ENCODE measurements at regions not wholly inside any gene's neighbourhood (a gene's known extent, or its start where the extent isn't known, plus 50 kb on each side); places are given as distances from the start of the nearest gene placed in this dataset.

- no peaks in the 10 kb centered on the region for H3K36me3 Mint-ChIP-seq (ENCODE audit: low read depth)
- peaks cover 4% of the 10 kb centered on the region for H3K27me3 Mint-ChIP-seq (ENCODE audit: insufficient read depth)
- no peak for DNase-seq (ENCODE audit: low spot score)
- no peak overlapping the region for H3K4me3 Mint-ChIP-seq
- no peaks in the 10 kb centered on the region for H3K4me1 Mint-ChIP-seq (ENCODE audit: low read depth)
- no peak overlapping the region for H3K27ac Mint-ChIP-seq
- intact Hi-C loops (cut with micrococcal nuclease) = no loop called here
- H3K9me3 Mint-ChIP-seq = no peaks in the 10 kb centered on the region
Measured at GRCh38 chr1:5455056-5455455, 537.2 kb downstream of the NPHP4 start.

GRCh38 chr1:5453347-5453746 is 538.9 kb downstream of the NPHP4 start:
- Mint-ChIP-seq H3K9me3 (no peaks in the 10 kb centered on the region), H3K4me3 (no peak overlapping the region), H3K27ac (no peak overlapping the region), H3K4me1 (ENCODE audit: low read depth) (no peaks in the 10 kb centered on the region), H3K27me3 (ENCODE audit: insufficient read depth) (peaks cover 4% of the 10 kb centered on the region), H3K36me3 (ENCODE audit: low read depth) (no peaks in the 10 kb centered on the region)
- DNase-seq (ENCODE audit: low spot score) = no peak
- intact Hi-C loops (cut with micrococcal nuclease) = no loop called here

GRCh38 chr1:5451671-5452070 is 540.6 kb downstream of the NPHP4 start:
- no peak for DNase-seq (ENCODE audit: low spot score)
- Mint-ChIP-seq H3K27ac (no peak overlapping the region), H3K9me3 (no peaks in the 10 kb centered on the region), H3K27me3 (ENCODE audit: insufficient read depth) (peaks cover 4% of the 10 kb centered on the region), H3K4me1 (ENCODE audit: low read depth) (no peaks in the 10 kb centered on the region), H3K4me3 (no peak overlapping the region), H3K36me3 (ENCODE audit: low read depth) (no peaks in the 10 kb centered on the region)
- intact Hi-C loops (cut with micrococcal nuclease) = no loop called here

GRCh38 chr1:5448486-5448885 is 543.7 kb downstream of the NPHP4 start:
- no peak overlapping the region for H3K27ac Mint-ChIP-seq
- no peak overlapping the region for H3K4me3 Mint-ChIP-seq
- peaks cover 5% of the 10 kb centered on the region for H3K27me3 Mint-ChIP-seq (ENCODE audit: insufficient read depth)
- H3K36me3 Mint-ChIP-seq (ENCODE audit: low read depth) = no peaks in the 10 kb centered on the region
- DNase-seq (ENCODE audit: low spot score) = peak; percentile 5
- no peaks in the 10 kb centered on the region for H3K4me1 Mint-ChIP-seq (ENCODE audit: low read depth)
- H3K9me3 Mint-ChIP-seq = no peaks in the 10 kb centered on the region
- intact Hi-C loops (cut with micrococcal nuclease) = no loop called here

- Mint-ChIP-seq H3K36me3 (ENCODE audit: low read depth) (no peaks in the 10 kb centered on the region), H3K9me3 (no peaks in the 10 kb centered on the region), H3K27ac (no peak overlapping the region), H3K4me3 (no peak overlapping the region), H3K4me1 (ENCODE audit: low read depth) (no peaks in the 10 kb centered on the region), H3K27me3 (ENCODE audit: insufficient read depth) (peaks cover 5% of the 10 kb centered on the region)
- no peak for DNase-seq (ENCODE audit: low spot score)
- intact Hi-C loops (cut with micrococcal nuclease) = no loop called here
Measured at GRCh38 chr1:5447503-5447960, 544.7 kb downstream of the NPHP4 start.

- Mint-ChIP-seq H3K4me3 (no peak overlapping the region), H3K27me3 (ENCODE audit: insufficient read depth) (peaks cover 7% of the 10 kb centered on the region), H3K27ac (no peak overlapping the region), H3K9me3 (no peaks in the 10 kb centered on the region), H3K4me1 (ENCODE audit: low read depth) (no peaks in the 10 kb centered on the region), H3K36me3 (ENCODE audit: low read depth) (no peaks in the 10 kb centered on the region)
- no peak for DNase-seq (ENCODE audit: low spot score)
- intact Hi-C loops (cut with micrococcal nuclease) = no loop called here
Measured at GRCh38 chr1:5444396-5444795, 547.8 kb downstream of the NPHP4 start.

- Mint-ChIP-seq H3K4me3 (no peak overlapping the region), H3K4me1 (ENCODE audit: low read depth) (no peaks in the 10 kb centered on the region), H3K27ac (no peak overlapping the region), H3K9me3 (peaks cover 11% of the 10 kb centered on the region), H3K36me3 (ENCODE audit: low read depth) (no peaks in the 10 kb centered on the region), H3K27me3 (ENCODE audit: insufficient read depth) (peaks cover 14% of the 10 kb centered on the region)
- DNase-seq (ENCODE audit: low spot score) = no peak
- intact Hi-C loops (cut with micrococcal nuclease) = no loop called here
Measured at GRCh38 chr1:5436808-5437207, 555.4 kb downstream of the NPHP4 start.

- Mint-ChIP-seq H3K27me3 (ENCODE audit: insufficient read depth) (peaks cover 14% of the 10 kb centered on the region), H3K4me1 (ENCODE audit: low read depth) (no peaks in the 10 kb centered on the region), H3K27ac (no peak overlapping the region), H3K36me3 (ENCODE audit: low read depth) (no peaks in the 10 kb centered on the region), H3K4me3 (no peak overlapping the region), H3K9me3 (peaks cover 11% of the 10 kb centered on the region)
- no peak for DNase-seq (ENCODE audit: low spot score)
- intact Hi-C loops (cut with micrococcal nuclease) = no loop called here
Measured at GRCh38 chr1:5435414-5435813, 556.8 kb downstream of the NPHP4 start.

- intact Hi-C loops (cut with micrococcal nuclease) = no loop called here
- Mint-ChIP-seq H3K27me3 (ENCODE audit: insufficient read depth) (peaks cover 21% of the 10 kb centered on the region), H3K36me3 (ENCODE audit: low read depth) (no peaks in the 10 kb centered on the region), H3K9me3 (peaks cover 3% of the 10 kb centered on the region), H3K27ac (no peak overlapping the region), H3K4me1 (ENCODE audit: low read depth) (no peaks in the 10 kb centered on the region), H3K4me3 (no peak overlapping the region)
- no peak for DNase-seq (ENCODE audit: low spot score)
Measured at GRCh38 chr1:5432436-5432835, 559.8 kb downstream of the NPHP4 start.

- Mint-ChIP-seq H3K4me3 (no peak overlapping the region), H3K36me3 (ENCODE audit: low read depth) (no peaks in the 10 kb centered on the region), H3K4me1 (ENCODE audit: low read depth) (no peaks in the 10 kb centered on the region), H3K27me3 (ENCODE audit: insufficient read depth) (peaks cover 25% of the 10 kb centered on the region), H3K27ac (no peak overlapping the region), H3K9me3 (no peaks in the 10 kb centered on the region)
- intact Hi-C loops (cut with micrococcal nuclease) = no loop called here
- no peak for DNase-seq (ENCODE audit: low spot score)
Measured at GRCh38 chr1:5430911-5431697, 561.1 kb downstream of the NPHP4 start.

GRCh38 chr1:5430136-5430535 is 562.1 kb downstream of the NPHP4 start:
- intact Hi-C loops (cut with micrococcal nuclease) = no loop called here
- DNase-seq (ENCODE audit: low spot score) = no peak
- H3K27ac Mint-ChIP-seq = no peak overlapping the region
- no peak overlapping the region for H3K4me3 Mint-ChIP-seq
- H3K27me3 Mint-ChIP-seq (ENCODE audit: insufficient read depth) = peaks cover 28% of the 10 kb centered on the region
- no peaks in the 10 kb centered on the region for H3K4me1 Mint-ChIP-seq (ENCODE audit: low read depth)
- H3K9me3 Mint-ChIP-seq = no peaks in the 10 kb centered on the region
- H3K36me3 Mint-ChIP-seq (ENCODE audit: low read depth) = no peaks in the 10 kb centered on the region

- Mint-ChIP-seq H3K27me3 (ENCODE audit: insufficient read depth) (peaks cover 31% of the 10 kb centered on the region), H3K4me3 (no peak overlapping the region), H3K27ac (no peak overlapping the region), H3K36me3 (ENCODE audit: low read depth) (no peaks in the 10 kb centered on the region), H3K4me1 (ENCODE audit: low read depth) (peaks cover 2% of the 10 kb centered on the region), H3K9me3 (no peaks in the 10 kb centered on the region)
- DNase-seq (ENCODE audit: low spot score) = no peak
- intact Hi-C loops (cut with micrococcal nuclease) = no loop called here
Measured at GRCh38 chr1:5428351-5428750, 563.9 kb downstream of the NPHP4 start.

GRCh38 chr1:5427026-5427613 is 565.1 kb downstream of the NPHP4 start:
- intact Hi-C loops (cut with micrococcal nuclease) = no loop called here
- H3K9me3 Mint-ChIP-seq = no peaks in the 10 kb centered on the region
- no peak overlapping the region for H3K4me3 Mint-ChIP-seq
- H3K36me3 Mint-ChIP-seq (ENCODE audit: low read depth) = no peaks in the 10 kb centered on the region
- DNase-seq (ENCODE audit: low spot score) = no peak
- peaks cover 13% of the 10 kb centered on the region for H3K4me1 Mint-ChIP-seq (ENCODE audit: low read depth)
- no peak overlapping the region for H3K27ac Mint-ChIP-seq
- H3K27me3 Mint-ChIP-seq (ENCODE audit: insufficient read depth) = peaks cover 28% of the 10 kb centered on the region
